Stimulated activated CD8-positive, alpha-beta memory T cell treated with anti-CD3 and anti-CD28 coated beads, Interleukin-4, amount 100 ng/mL, for 24 hours (primary cell): ENCODE measurements at regions not wholly inside any gene's neighbourhood (a gene's known extent, or its start where the extent isn't known, plus 50 kb on each side); places are given as distances from the start of the nearest gene placed in this dataset.

Source experiments
- DNase-seq: peaks from one replicate; pipeline ENCODE4 v3.0.0-alpha.2; 2020; ENCODE audit warnings: low read depth

- DNase-seq, result no peak
Measured at GRCh38 chr2:158006961-158007719, 94.5 kb upstream of the UPP2 start.

DNA sequence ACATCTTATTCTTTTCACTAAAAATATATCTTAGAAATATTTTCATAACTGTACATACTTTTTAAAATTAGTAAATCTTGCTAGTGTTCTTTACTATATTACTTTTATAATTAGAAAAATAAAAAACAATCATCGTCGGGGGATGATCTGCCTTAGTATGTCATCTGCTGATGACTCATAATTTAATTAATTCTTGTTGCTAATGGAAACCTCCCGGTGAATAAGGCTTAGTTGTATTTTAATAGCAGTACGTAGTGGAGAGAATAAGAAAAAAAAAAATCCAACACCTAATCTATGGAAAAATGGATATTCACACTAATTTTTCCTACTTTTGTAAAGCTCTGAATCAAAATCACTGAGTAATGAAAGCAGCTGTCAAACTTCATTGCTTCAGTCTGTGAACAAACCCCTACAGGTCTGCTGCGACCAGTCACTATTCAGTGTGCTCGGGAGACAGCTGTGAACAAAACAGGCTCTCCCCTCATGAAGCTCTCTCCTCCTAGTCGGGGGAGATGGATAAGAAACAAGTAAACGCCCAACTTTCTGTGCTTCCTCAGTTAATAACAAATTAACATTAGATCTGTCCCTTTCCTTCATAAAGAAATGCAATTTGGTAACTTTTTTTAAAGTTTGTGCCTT is 97.4 kb upstream of the UPP2 start:
- DNase-seq, result no peak

- DNase-seq, result no peak
Measured at GRCh38 chr2:158002079-158002478, 99.6 kb upstream of the UPP2 start.

GRCh38 chr2:157996799-157997198 is 104.9 kb upstream of the UPP2 start:
- DNase-seq, result no peak

DNA sequence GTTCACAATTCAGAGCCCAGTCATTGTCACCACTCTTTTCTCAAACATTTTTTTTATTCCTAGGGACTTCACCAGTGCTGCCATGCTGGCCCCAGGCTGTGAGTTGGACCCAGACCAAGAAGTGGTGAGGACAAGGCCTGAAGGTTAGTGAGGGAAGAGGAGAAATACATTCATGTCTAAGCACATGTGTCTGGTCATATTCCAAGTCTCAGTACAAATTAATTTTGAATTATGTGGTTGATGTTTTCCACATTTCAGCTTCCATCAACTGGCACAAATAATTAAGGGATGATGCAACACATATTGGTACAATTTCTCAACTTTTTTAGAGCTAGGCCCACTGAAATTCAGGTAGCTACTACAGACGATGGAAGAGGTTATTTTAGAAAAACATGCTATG is 106.6 kb upstream of the UPP2 start:
- DNase-seq, result no peak

GRCh38 chr2:157991932-157992331 is 109.7 kb upstream of the UPP2 start:
- no peak for DNase-seq

DNA sequence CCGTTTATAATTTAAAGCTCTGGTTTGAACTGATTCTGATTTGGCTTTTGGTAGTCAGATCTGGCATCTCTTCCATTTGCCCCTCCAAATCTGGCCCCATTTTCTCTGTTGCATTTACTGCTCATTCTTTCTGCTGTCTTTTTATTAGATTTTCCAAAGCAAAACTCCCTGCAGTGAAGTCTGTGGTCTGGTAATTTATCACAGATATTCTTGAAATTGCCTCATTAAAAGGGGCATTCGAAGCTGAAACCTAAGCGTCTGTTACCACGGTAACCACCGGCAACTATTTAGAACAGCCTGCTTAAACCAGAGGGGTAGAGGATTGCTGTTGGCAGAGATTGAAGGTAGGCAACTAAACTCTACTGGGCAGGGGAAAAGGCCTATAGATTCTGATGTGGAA is 111.5 kb upstream of the UPP2 start:
- no peak for DNase-seq

DNA sequence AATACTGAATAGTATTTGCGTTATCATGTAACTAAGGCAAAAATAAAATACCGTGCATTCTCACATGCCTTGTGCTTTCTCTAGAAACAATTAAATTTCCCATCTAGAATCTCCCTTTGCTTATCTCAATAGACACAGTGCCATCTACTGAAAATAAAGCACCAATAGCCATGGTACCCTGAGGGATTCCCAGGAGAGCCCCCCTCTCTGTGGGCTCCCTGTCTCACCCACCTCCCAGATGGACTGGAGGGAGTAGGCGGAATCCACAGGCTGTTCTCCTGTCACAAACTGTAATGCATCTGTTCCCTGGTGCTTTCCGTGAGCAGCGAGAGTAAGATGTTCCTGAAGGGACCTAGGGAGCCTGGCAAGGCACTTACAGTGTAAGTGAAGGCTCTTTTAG is 112.4 kb upstream of the UPP2 start:
- no peak for DNase-seq

- no peak for DNase-seq
Measured at GRCh38 chr2:157986761-157987160, 110.6 kb upstream of the ACVR1 start.

GRCh38 chr2:157984866-157985265 is 108.7 kb upstream of the ACVR1 start:
- DNase-seq, result no peak

DNA sequence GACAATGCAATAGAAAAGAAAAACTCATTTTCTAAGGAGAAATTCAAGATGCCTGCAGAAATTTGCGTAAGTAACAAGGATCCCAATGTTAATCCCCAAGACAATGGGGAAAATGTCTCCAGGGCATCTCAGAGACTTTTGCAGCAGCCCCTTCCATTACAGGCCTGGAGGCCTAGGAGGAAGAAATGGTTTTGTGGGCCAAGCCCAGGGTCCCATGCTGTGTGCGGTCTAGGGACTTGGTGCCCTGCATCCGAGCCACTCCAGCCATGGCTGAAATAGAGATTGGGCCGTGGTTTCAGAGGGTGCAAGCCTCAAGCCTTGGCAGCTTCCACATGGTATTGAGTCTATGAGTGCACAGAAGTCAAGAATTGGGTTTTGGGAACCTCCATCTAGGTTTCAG is 103.9 kb upstream of the ACVR1 start:
- DNase-seq, result no peak

GRCh38 chr2:157971702-157972101 is 95.6 kb upstream of the ACVR1 start:
- DNase-seq, result no peak

GRCh38 chr2:157967856-157968255 is 91.7 kb upstream of the ACVR1 start:
- no peak for DNase-seq

- no peak for DNase-seq
Measured at GRCh38 chr2:157959249-157959648, 83.1 kb upstream of the ACVR1 start.

GRCh38 chr2:157957596-157957995 is 81.5 kb upstream of the ACVR1 start:
- DNase-seq, result no peak

- no peak for DNase-seq
Measured at GRCh38 chr2:157952558-157952957, 76.4 kb upstream of the ACVR1 start.

- DNase-seq, result no peak
Measured at GRCh38 chr2:157948856-157949255, 72.7 kb upstream of the ACVR1 start.

GRCh38 chr2:157946919-157947557 is 70.9 kb upstream of the ACVR1 start:
- no peak for DNase-seq

GRCh38 chr2:157940024-157940423 is 63.9 kb upstream of the ACVR1 start:
- DNase-seq, result no peak

DNA sequence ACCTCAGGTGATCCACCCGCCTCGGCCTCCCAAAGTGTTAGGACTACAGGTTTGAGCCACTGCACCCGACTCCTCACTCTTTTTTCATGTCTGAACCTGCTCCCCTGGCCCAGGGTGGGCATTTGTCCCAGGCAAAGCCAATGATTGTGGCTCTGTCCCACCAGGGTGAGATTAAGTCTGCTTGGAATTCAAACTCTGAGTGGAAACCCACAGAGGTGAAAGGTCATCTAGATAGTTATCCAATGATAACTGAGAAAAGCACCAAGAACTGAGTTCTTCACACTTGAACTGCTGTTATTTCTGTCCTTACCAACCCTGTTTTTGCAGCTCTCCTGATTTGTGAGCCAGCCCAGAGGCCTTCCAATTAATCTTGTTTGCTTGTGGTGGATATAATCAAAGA is 62.4 kb upstream of the ACVR1 start:
- DNase-seq, result no peak

DNA sequence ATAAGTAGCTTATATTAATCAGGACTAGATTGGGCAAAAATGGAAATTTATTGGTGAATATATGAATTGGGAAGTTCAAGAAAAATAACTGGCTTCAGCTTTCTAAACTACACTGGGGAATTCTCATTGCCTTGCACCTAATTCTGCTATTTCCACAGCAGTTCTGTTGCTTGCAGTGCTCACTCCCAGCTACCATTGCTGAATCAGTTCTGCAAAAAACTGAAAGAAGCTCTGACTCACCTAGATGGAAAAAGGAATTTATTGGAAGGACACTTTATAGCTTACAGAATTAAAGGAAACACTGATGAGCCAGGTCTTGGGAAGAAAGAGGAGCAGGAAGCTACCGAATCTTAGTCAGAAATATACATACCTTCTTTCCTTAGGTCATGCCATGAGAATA is 60.3 kb upstream of the ACVR1 start:
- DNase-seq, result no peak

DNA sequence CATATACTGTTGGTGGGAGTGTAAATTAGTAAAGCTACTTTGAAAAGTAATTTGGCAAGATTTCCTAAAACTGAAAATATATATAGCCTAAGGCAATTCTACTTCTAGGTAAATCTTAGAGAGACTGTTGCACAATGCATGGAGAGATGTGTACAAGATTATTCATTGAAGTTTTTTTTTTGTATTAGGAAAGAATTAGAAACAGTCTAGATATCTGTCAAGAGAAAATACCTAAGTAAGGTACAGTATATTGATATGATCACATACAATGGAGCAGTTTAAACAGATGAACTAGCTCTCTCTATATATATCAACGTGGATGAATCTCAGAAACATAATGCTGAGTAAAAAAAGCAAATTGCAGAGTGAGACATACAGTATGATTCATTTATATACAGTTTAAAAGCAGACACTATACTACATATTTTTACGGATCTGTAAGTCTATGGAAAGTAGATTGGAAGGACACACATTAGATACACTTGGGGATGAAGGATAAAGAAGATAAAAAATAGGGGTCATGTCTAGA is 59.3 kb upstream of the ACVR1 start:
- no peak for DNase-seq

- DNase-seq, result no peak
Measured at GRCh38 chr2:157934684-157935377, 58.7 kb upstream of the ACVR1 start.
